ENCODE measurements at regions not wholly inside any gene's neighbourhood (a gene's known extent, or its start where the extent isn't known, plus 50 kb on each side); places are given as distances from the start of the nearest gene placed in this dataset.

DNA sequence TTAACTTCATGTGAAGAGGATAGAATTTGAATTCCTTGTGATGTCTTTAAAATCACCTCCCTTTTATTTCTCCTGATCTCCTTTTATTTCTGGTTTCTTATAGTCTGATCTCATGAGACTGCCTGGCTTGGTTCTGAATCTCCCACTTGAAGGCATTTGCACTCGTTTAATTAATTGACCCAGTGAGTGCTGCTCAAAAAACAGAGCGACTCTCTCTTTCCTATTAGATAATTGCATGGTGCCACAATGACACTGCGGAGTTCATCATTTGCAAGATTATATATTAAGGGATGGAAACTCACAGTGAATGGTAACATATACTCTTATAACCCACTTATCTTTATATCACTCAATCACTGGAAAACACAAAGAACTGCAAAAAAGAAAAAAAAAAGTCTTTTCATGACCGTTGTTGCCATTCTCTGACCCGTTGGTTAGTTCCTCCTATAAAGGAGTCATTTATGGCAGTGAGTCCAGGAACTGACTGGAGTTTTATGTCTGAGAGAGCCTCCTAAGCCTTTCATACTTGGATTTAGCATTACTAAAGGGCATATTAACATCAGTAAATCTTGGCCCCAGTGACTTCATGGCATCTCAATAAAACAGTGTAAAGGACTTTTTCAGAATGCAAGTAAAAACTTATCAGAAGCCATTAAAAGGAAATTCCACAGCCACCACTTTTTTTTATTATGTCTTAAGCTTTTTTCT, 103.3 kb upstream of the EPHA4 start:
- no peak for DNase-seq

DNA sequence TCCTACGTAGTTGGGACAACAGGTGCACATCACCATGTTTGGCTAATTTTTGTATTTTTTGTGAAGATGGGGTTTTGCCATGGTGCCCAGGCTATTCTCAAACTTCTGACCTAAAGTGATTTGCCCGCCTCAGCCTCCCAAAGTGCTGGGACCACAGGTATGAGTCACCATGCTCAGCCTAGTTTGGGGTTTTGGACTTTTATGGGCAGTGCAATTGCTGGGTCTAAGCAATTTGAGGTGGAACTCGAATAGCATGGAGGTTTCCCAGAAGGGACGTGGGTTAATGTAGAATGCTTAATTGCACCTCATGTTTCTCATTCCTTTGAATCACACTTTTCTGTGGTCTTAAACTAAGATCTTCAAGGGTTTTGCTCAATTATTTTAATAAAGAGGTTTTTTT, 102.3 kb upstream of the EPHA4 start:
- DNase-seq: no peak

DNA sequence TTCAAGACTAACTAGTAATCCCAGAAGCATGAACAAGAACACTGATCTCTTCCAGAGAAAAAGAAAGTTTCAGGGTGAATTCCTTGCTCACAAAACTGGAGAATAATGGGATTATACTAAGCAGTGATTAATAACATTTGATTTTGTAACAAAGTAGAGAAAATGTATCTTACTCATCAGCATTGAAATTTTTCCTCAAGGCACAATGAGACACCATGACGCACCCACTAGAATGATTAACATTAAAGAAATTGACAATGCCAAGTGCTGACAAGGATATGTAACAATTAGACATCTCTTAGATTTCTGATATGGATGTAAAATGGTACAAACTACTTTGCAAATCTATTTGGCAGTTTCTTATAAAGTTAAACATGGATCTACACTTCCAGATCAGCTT, 101.1 kb upstream of the EPHA4 start:
- no peak for DNase-seq

DNA sequence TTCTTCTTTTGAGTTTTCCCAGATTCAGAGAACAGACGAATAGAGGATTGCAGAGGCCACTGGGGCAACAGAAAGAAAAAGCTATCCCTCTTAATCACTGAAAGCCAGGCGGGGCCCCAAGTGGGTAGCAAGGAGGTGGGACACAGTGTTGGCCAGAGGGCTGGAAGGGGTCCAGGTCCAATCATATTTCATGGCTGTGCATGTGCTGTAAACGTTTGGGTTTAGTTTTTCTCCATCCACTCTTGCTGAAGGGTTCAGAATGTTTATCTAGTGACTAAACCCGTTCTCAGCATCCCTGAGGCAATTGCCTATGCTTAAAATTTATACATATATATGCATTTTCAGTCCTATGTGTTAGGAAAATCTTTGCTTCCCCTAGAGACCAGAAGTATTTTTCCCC, 99.4 kb upstream of the EPHA4 start:
- DNase-seq: no peak

DNA sequence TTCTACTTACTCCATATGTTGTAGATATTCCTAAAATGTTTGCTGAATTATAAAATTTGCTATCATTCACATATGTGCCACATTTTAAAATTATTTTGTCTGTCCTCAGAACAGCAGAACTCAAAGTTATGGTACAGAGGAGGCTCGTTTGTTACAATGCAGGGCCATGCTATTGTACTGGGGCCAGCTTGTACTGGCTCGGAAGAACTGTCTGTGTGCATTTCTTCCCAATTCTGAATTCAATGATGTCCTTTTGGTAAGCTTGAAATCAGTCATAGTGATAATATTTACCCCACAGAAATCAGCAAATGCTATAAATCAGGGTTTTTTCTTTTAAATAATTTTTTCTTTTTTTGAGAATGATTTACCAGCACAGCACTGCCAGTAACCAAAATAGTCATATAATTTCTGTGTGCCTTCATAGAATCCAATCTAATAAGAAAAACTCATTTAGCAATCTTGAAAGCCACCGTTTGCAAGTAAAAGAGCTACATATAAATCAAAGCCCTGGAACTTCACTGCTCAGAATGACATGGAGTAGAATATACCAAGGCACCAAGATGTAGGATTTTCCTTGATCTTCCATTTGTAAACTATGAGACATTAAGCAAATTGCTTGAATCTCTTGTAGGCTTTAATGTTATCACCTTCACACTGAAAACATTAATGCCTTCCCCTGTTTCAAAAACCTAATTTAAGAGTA, 90.7 kb upstream of the EPHA4 start:
- DNase-seq: no peak

DNA sequence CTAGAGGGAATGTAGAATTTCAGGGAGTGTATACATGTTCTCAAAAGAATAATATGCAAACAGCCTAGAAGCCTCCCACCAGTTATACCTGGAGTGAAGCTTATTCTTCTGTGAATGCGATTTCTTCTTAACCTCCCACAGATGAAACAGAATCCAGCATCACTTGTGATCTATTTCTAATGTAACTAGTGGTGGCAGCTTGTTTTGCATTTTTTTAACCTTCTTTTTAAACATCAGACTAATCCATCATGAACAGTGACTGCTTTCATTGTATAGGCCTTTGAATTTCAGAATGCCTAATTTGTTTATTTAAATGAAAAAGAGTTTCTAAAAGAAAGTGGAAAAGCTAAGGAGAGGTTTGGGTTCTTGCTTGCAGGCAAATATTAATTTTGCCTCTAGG, 85.7 kb upstream of the EPHA4 start:
- DNase-seq: no peak

- DNase-seq: no peak
Measured at GRCh38 chr2:221655300-221655699, 83.2 kb upstream of the EPHA4 start.

GRCh38 chr2:221653182-221653581, 81.1 kb upstream of the EPHA4 start:
- no peak for DNase-seq

DNA sequence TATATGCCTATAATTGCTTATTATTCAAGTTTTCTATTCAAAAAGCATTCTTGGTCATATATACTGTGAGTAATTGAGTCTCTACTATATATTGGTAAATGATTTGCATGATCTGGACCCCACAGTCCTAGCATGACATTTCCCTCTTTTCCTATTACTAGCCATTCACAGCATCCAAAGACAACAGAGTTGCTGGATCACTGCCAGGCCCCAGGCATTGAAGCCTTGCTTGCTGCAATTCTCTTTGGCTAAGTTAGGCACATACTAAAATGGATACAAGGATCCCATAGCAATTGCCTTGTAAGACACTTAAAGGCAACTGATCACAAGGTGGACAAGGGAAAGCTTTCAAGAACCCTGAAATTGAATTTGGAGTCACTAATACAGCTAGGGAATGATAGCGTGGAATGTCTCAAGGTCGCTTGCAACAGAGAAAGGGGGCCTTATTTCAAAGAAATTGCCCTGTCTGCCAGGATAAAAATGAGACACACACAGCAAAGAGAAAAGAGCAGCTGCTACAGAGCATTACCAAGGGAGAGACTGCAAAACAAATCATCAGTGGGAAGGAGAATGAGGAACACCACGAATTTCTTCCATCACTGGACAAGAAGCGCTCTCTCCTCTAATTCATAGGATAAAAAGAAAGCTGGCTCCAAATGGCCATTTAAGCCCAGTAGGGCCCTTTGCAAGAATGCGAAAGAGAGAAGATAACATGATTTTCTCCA, 77.1 kb upstream of the EPHA4 start:
- DNase-seq: no peak

DNA sequence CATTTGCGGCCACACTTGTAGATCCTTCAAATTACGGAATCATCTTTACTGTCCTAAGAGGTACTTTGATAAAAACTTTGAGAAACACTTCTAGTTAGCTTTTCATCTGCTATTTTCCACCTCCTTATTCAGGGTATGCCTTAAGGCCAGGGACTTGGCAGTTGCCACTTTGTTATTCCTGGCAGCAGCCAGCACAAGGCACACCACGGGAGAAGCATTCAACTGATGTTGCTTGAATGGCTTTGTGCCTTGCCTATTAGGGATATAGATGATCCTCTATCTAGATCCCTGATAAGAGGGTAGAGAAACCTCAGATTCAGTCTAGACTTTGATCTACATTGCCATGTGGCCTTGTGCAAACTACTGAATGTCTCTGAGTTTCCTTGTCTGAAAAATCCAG, 70.3 kb upstream of the EPHA4 start:
- no peak for DNase-seq

DNA sequence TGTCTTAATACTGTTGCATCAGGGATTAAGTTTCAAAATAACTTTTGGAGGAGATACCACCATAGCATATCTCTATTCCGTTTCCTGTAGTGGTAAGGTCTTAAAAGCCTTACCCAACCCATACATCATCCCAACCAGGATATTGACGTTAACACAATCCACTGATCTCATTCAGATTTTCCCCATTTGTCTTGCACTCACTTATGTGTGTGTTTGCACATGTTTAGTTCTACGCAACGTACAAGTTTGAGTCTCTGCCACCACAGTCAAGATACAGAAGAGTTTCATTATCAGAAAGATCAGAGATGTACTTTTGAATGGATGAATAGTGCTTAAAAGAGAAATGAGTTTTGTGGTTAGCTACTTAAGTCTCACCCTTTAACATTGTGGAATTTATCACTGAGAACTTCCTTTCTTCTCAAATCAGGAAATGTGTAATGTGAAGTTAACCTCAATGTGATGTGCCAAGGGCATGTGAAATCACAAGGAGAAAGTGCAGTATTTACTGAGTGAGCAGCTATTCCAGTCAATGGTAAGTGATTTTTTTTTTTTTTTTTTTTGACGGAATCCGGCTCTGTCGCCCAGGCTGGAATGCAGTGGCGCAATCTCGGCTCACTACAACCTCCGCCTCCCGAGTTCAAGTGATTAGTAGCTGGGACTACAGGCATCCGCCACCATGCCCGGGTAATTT, 69.2 kb upstream of the EPHA4 start:
- DNase-seq: no peak

DNA sequence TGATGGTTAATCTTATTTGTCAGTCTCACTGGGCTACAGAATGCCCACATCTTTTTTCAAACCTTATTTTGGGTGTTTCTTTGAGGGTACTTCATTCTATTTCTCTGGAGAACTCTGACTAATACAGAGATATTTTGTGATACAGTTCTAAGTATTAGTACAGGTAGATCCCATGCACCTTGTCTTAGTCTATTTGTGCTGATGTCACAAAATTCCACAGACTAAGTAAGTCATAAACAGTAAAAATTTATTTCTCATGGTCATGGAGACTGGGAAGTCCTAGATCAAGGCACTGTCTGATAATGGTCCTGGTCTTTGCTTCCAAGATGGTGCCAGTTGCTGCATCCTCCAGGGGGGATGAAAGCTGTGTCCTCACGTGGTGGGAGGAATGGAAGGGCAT, 68.6 kb upstream of the EPHA4 start:
- no peak for DNase-seq

- DNase-seq: no peak
Measured at GRCh38 chr2:221637851-221638250, 65.7 kb upstream of the EPHA4 start.

DNA sequence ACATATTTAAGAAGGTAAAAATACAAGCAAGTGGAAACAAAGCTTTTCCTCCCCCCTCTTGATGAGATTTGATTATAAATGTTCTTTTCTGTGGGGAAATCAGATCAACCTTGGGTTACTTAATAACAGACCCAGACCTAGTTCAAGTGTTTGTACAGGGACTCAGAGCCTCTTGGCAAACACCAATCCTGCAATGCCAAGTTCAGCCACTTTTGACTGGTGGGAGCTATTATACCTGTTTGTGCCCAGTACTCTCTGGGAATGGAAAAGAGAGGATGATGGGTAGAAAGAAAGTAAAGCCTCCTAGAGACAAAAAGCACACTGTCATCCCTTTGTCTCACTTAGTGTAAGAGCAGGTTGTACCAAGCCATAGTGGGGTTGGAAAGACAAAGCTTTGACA, 63.8 kb upstream of the EPHA4 start:
- no peak for DNase-seq

DNA sequence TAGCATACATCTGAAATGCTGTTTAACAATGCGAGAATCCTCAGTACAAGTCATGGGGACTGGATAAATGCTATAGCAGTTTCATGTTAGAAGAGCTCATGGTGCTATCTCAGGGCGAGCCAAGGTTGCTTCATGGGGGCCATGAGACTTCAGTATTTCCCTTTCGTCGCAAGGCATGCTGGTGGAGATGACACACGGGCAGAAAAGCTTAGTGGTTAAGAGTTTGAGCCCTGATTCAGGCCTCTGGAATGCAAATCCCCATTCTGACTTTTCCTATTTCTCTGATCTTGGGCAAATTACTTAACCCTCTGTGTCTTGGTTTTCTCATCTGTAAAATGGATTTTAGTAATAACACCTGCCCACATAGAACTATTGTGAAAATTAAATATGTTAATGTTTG, 57.4 kb upstream of the EPHA4 start:
- no peak for DNase-seq

GRCh38 chr2:221624475-221624874, 52.4 kb upstream of the EPHA4 start:
- no peak for DNase-seq
